ENCODE measurements at regions not wholly inside any gene's neighbourhood (a gene's known extent, or its start where the extent isn't known, plus 50 kb on each side); places are given as distances from the start of the nearest gene placed in this dataset.
"Not testable (repeated sequence)": the region's sequence is repeated elsewhere in the genome, so short reads cannot be mapped to it uniquely, and the experiment has no call there.

GRCh38 chr5:87732875-87733768 is 320.4 kb upstream of the CCNH start:
- no peak for DNase-seq
- no peak overlapping the region for H3K27ac ChIP-seq (ENCODE audit: low read depth in 1 of 3, low read length in 2 of 3)
- H3K27me3 ChIP-seq (ENCODE audit: control insufficient read depth in 3 of 3, insufficient read depth in 3 of 3, low read length in 3 of 3), result no peaks in the 10 kb centered on the region
- no peak for FAIRE-seq
- 65 to 77% (median 68%) methylated on average over 7 of the region's 7 CpGs for WGBS, 3 donors
- no peaks in the 10 kb centered on the region for H3K36me3 ChIP-seq (ENCODE audit: control insufficient read depth in 3 of 3, insufficient read depth in 2 of 3, low read depth in 1 of 3, low read length in 3 of 3)
- H3K4me1 ChIP-seq (ENCODE audit: control insufficient read depth in 3 of 3, insufficient read depth in 2 of 3, low read depth in 1 of 3, low read length in 2 of 3), result no peaks in the 10 kb centered on the region
- H3K9me3 ChIP-seq (ENCODE audit: control insufficient read depth in 2 of 2, insufficient read depth in 1 of 2, low read depth in 1 of 2, low read length in 1 of 2), result no peaks in the 10 kb centered on the region
- no peak overlapping the region for H3K4me3 ChIP-seq (ENCODE audit: low read depth in 1 of 3, low read length in 3 of 3)

GRCh38 chr5:87729781-87730180 is 317.1 kb upstream of the CCNH start:
- FAIRE-seq (no peak), DNase-seq (no peak)
- no peak overlapping the region for H3K27ac ChIP-seq (ENCODE audit: low read depth in 1 of 3, low read length in 2 of 3)

GRCh38 chr5:87722286-87722685 is 309.6 kb upstream of the CCNH start:
- Histone ChIP-seq H3K27me3 (ENCODE audit: control insufficient read depth in 3 of 3, insufficient read depth in 3 of 3, low read length in 3 of 3) (no peaks in the 10 kb centered on the region), H3K27ac (ENCODE audit: low read depth in 1 of 3, low read length in 2 of 3) (no peak overlapping the region), H3K4me1 (ENCODE audit: control insufficient read depth in 3 of 3, insufficient read depth in 2 of 3, low read depth in 1 of 3, low read length in 2 of 3) (no peaks in the 10 kb centered on the region), H3K4me3 (ENCODE audit: low read depth in 1 of 3, low read length in 3 of 3) (no peak overlapping the region), H3K9me3 (ENCODE audit: control insufficient read depth in 2 of 2, insufficient read depth in 1 of 2, low read depth in 1 of 2, low read length in 1 of 2) (peaks cover 0 to 10% of the 10 kb centered on the region in 2 donors), H3K36me3 (ENCODE audit: control insufficient read depth in 3 of 3, insufficient read depth in 2 of 3, low read depth in 1 of 3, low read length in 3 of 3) (no peaks in the 10 kb centered on the region)
- FAIRE-seq (no peak), DNase-seq (no peak)
- WGBS, 3 donors, result 76 to 90% (median 82%) methylated on average over 3 of the region's 3 CpGs

More at GRCh38 chr5:87729781-87730180, 317.1 kb upstream of the CCNH start:
- Histone ChIP-seq H3K4me3 (ENCODE audit: low read depth in 1 of 3, low read length in 3 of 3) (no peak overlapping the region), H3K27me3 (ENCODE audit: control insufficient read depth in 3 of 3, insufficient read depth in 3 of 3, low read length in 3 of 3) (no peaks in the 10 kb centered on the region), H3K4me1 (ENCODE audit: control insufficient read depth in 3 of 3, insufficient read depth in 2 of 3, low read depth in 1 of 3, low read length in 2 of 3) (no peaks in the 10 kb centered on the region), H3K9me3 (ENCODE audit: control insufficient read depth in 2 of 2, insufficient read depth in 1 of 2, low read depth in 1 of 2, low read length in 1 of 2) (no peaks in the 10 kb centered on the region), H3K36me3 (ENCODE audit: control insufficient read depth in 3 of 3, insufficient read depth in 2 of 3, low read depth in 1 of 3, low read length in 3 of 3) (no peaks in the 10 kb centered on the region)

- not testable (repeated sequence) for H3K27ac ChIP-seq (ENCODE audit: low read depth in 1 of 3, low read length in 2 of 3); H3K36me3 ChIP-seq (ENCODE audit: control insufficient read depth in 3 of 3, insufficient read depth in 2 of 3, low read depth in 1 of 3, low read length in 3 of 3); FAIRE-seq
These were observed 305.6 kb upstream of the CCNH start for GRCh38 chr5:87718224-87718925.

GRCh38 chr5:87717761-87718160 is 305.0 kb upstream of the CCNH start:
- H3K4me1 ChIP-seq (ENCODE audit: control insufficient read depth in 3 of 3, insufficient read depth in 2 of 3, low read depth in 1 of 3, low read length in 2 of 3), result no peaks in the 10 kb centered on the region
- no peak overlapping the region for H3K4me3 ChIP-seq (ENCODE audit: low read depth in 1 of 3, low read length in 3 of 3)
- H3K9me3 ChIP-seq (ENCODE audit: control insufficient read depth in 2 of 2, insufficient read depth in 1 of 2, low read depth in 1 of 2, low read length in 1 of 2), result peaks cover 0 to 10% of the 10 kb centered on the region in 2 donors
- DNase-seq (no peak), FAIRE-seq (peak; percentile 30)
- WGBS, 3 donors, result 85 to 93% (median 85%) methylated on average over 2 of the region's 2 CpGs
- no peak overlapping the region for H3K27ac ChIP-seq (ENCODE audit: low read depth in 1 of 3, low read length in 2 of 3)
- no peaks in the 10 kb centered on the region for H3K27me3 ChIP-seq (ENCODE audit: control insufficient read depth in 3 of 3, insufficient read depth in 3 of 3, low read length in 3 of 3)
- no peaks in the 10 kb centered on the region for H3K36me3 ChIP-seq (ENCODE audit: control insufficient read depth in 3 of 3, insufficient read depth in 2 of 3, low read depth in 1 of 3, low read length in 3 of 3)

More at GRCh38 chr5:87718224-87718925, 305.6 kb upstream of the CCNH start:
- DNase-seq; H3K4me1 ChIP-seq (ENCODE audit: control insufficient read depth in 3 of 3, insufficient read depth in 2 of 3, low read depth in 1 of 3, low read length in 2 of 3); H3K4me3 ChIP-seq (ENCODE audit: low read depth in 1 of 3, low read length in 3 of 3); H3K27me3 ChIP-seq (ENCODE audit: control insufficient read depth in 3 of 3, insufficient read depth in 3 of 3, low read length in 3 of 3); H3K9me3 ChIP-seq (ENCODE audit: control insufficient read depth in 2 of 2, insufficient read depth in 1 of 2, low read depth in 1 of 2, low read length in 1 of 2): not testable (repeated sequence)
- 84 to 87% (median 85%) methylated on average over 15 of the region's 15 CpGs for WGBS, 3 donors

GRCh38 chr5:87705876-87706275 is 293.1 kb upstream of the CCNH start:
- peaks cover 0 to 8% of the 10 kb centered on the region in 2 donors for H3K9me3 ChIP-seq (ENCODE audit: control insufficient read depth in 2 of 2, insufficient read depth in 1 of 2, low read depth in 1 of 2, low read length in 1 of 2)
- 80 to 83% (median 81%) methylated on average over 1 of the region's 1 CpG for WGBS, 3 donors
- H3K27me3 ChIP-seq (ENCODE audit: control insufficient read depth in 3 of 3, insufficient read depth in 3 of 3, low read length in 3 of 3), result no peaks in the 10 kb centered on the region
- no peak overlapping the region for H3K4me3 ChIP-seq (ENCODE audit: low read depth in 1 of 3, low read length in 3 of 3)
- H3K36me3 ChIP-seq (ENCODE audit: control insufficient read depth in 3 of 3, insufficient read depth in 2 of 3, low read depth in 1 of 3, low read length in 3 of 3), result no peaks in the 10 kb centered on the region
- FAIRE-seq (no peak), DNase-seq (no peak)
- no peaks in the 10 kb centered on the region for H3K4me1 ChIP-seq (ENCODE audit: control insufficient read depth in 3 of 3, insufficient read depth in 2 of 3, low read depth in 1 of 3, low read length in 2 of 3)
- no peak overlapping the region for H3K27ac ChIP-seq (ENCODE audit: low read depth in 1 of 3, low read length in 2 of 3)

GRCh38 chr5:87686975-87687374 is 274.2 kb upstream of the CCNH start:
- DNase-seq, result no peak
- Histone ChIP-seq H3K4me3 (ENCODE audit: low read depth in 1 of 3, low read length in 3 of 3) (no peak overlapping the region), H3K4me1 (ENCODE audit: control insufficient read depth in 3 of 3, insufficient read depth in 2 of 3, low read depth in 1 of 3, low read length in 2 of 3) (no peaks in the 10 kb centered on the region), H3K9me3 (ENCODE audit: control insufficient read depth in 2 of 2, insufficient read depth in 1 of 2, low read depth in 1 of 2, low read length in 1 of 2) (no peaks in the 10 kb centered on the region), H3K27me3 (ENCODE audit: control insufficient read depth in 3 of 3, insufficient read depth in 3 of 3, low read length in 3 of 3) (no peaks in the 10 kb centered on the region), H3K27ac (ENCODE audit: low read depth in 1 of 3, low read length in 2 of 3) (no peak overlapping the region), H3K36me3 (ENCODE audit: control insufficient read depth in 3 of 3, insufficient read depth in 2 of 3, low read depth in 1 of 3, low read length in 3 of 3) (no peaks in the 10 kb centered on the region)
- 53 to 75% (median 70%) methylated on average over 1 of the region's 1 CpG for WGBS, 3 donors
- FAIRE-seq, result no peak

GRCh38 chr5:87686018-87686417 is 273.3 kb upstream of the CCNH start:
- H3K4me1 ChIP-seq (ENCODE audit: control insufficient read depth in 3 of 3, insufficient read depth in 2 of 3, low read depth in 1 of 3, low read length in 2 of 3), result no peaks in the 10 kb centered on the region
- DNase-seq (no peak), FAIRE-seq (no peak)
- H3K36me3 ChIP-seq (ENCODE audit: control insufficient read depth in 3 of 3, insufficient read depth in 2 of 3, low read depth in 1 of 3, low read length in 3 of 3), result no peaks in the 10 kb centered on the region
- H3K4me3 ChIP-seq (ENCODE audit: low read depth in 1 of 3, low read length in 3 of 3), result no peak overlapping the region
- H3K9me3 ChIP-seq (ENCODE audit: control insufficient read depth in 2 of 2, insufficient read depth in 1 of 2, low read depth in 1 of 2, low read length in 1 of 2), result no peaks in the 10 kb centered on the region
- no peak overlapping the region for H3K27ac ChIP-seq (ENCODE audit: low read depth in 1 of 3, low read length in 2 of 3)
- H3K27me3 ChIP-seq (ENCODE audit: control insufficient read depth in 3 of 3, insufficient read depth in 3 of 3, low read length in 3 of 3), result no peaks in the 10 kb centered on the region
